ENCODE measurements at regions not wholly inside any gene's neighbourhood (a gene's known extent, or its start where the extent isn't known, plus 50 kb on each side); places are given as distances from the start of the nearest gene placed in this dataset.

- no peak for TF ChIP-seq POLR2A (IDR thresholded peaks at IDR 0.05)
- no peak for TF ChIP-seq CTCF (IDR thresholded peaks at IDR 0.05)
- no peak for TF ChIP-seq POLR2AphosphoS5 (IDR thresholded peaks at IDR 0.05; ENCODE audit: insufficient read depth in 1 of 2, low read depth in 1 of 2)
Measured at GRCh38 chr21:28086861-28087581, 905.7 kb downstream of the LTN1 start.

All from vagina (tissue), 2 donors.